Gastroesophageal sphincter (tissue), 3 donors: ENCODE measurements at regions not wholly inside any gene's neighbourhood (a gene's known extent, or its start where the extent isn't known, plus 50 kb on each side); places are given as distances from the start of the nearest gene placed in this dataset.

Experiments
- EP300 ChIP-seq: sonication (generic); formaldehyde crosslinking; IDR thresholded peaks from one replicate; pipeline ENCODE4 v1.6.1; 2017; ENCODE audit warnings: antibody characterized with exemption, mild to moderate bottlenecking
- POLR2A ChIP-seq, 2 donors: fragments of 450-650 bp; IDR thresholded peaks; one replicate each; pipeline ENCODE4 v1.6.1; 2017; ENCODE audit warnings: antibody characterized with exemption in 2 of 2, mild to moderate bottlenecking in 2 of 2, moderate library complexity in 1 of 2
- POLR2AphosphoS5 ChIP-seq: sonication (generic); formaldehyde crosslinking; IDR thresholded peaks from one replicate; pipeline ENCODE4 v1.6.1; 2017; ENCODE audit warnings: antibody characterized with exemption
- TF ChIP-seq, protein P1 (sequence below), 4 experiments: fragments of 200-600 bp in 2 of 4; fragments of 450-650 bp in 2 of 4; sonication (generic) in 1 of 4; IDR thresholded peaks; one replicate each; pipeline ENCODE4 v1.5.1; 2017 to 2019; ENCODE audit warnings: antibody characterized with exemption in 4 of 4, mild to moderate bottlenecking in 2 of 4, moderate library complexity in 2 of 4

DNA sequence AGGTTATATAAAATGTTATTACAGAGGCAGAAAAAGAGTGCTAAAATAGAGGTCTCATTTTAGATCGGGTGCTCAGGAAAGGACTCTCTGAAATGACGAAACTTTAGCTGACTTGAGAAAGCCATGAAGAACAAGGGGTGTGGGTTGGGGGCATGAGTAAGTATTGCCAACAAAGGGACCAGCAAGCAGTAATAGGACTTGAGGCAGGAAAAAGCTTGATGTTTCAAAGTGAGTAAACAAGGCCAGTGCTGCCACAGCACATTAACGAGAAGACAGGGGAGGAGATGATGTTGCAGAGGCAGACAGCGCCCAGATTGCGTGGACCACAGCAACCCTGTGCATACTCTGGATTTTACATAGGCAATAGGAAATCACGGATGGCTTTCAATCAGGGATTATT, 318.8 kb downstream of the ZEB2 start:
- TF ChIP-seq POLR2A (IDR thresholded peaks at IDR 0.05) (no peak), EP300 (no peak), POLR2AphosphoS5 (no peak)
- TF ChIP-seq, protein P1, sequence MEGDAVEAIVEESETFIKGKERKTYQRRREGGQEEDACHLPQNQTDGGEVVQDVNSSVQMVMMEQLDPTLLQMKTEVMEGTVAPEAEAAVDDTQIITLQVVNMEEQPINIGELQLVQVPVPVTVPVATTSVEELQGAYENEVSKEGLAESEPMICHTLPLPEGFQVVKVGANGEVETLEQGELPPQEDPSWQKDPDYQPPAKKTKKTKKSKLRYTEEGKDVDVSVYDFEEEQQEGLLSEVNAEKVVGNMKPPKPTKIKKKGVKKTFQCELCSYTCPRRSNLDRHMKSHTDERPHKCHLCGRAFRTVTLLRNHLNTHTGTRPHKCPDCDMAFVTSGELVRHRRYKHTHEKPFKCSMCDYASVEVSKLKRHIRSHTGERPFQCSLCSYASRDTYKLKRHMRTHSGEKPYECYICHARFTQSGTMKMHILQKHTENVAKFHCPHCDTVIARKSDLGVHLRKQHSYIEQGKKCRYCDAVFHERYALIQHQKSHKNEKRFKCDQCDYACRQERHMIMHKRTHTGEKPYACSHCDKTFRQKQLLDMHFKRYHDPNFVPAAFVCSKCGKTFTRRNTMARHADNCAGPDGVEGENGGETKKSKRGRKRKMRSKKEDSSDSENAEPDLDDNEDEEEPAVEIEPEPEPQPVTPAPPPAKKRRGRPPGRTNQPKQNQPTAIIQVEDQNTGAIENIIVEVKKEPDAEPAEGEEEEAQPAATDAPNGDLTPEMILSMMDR (IDR thresholded peaks at IDR 0.05): no peak
